OCI-LY7 (cell line): ENCODE measurements at regions not wholly inside any gene's neighbourhood (a gene's known extent, or its start where the extent isn't known, plus 50 kb on each side); places are given as distances from the start of the nearest gene placed in this dataset.

Experiments
- BruUV-seq: library from RNA; stranded (reverse); fragments of 400-500 nt; replicated peaks from 2 replicates; lab custom pipeline; 2021; lab: Mats Ljungman, UMichigan
- CTCF ChIA-PET: fragments of 300-600 bp; sonication (Branson Sonifier 250); formaldehyde crosslinking; loops from one replicate; lab custom pipeline; 2022; ENCODE audit warnings: antibody characterized with exemption; ENCODE audit not compliant: unreplicated experiment; lab: Charles Lee
- POLR2A ChIA-PET: fragments of 300-600 bp; sonication (Branson Sonifier 250); formaldehyde crosslinking; loops from one replicate; lab custom pipeline; 2022; ENCODE audit warnings: antibody characterized with exemption; lab: Charles Lee
- DNase-seq: peaks from one replicate; pipeline ENCODE4 v3.0.0-alpha.2; 2015; ENCODE audit warnings: low spot score
- H2AFZ ChIP-seq: fragments of 200-600 bp; sonication (generic), shearing (Covaris generic); 2 replicates; pipeline ENCODE4 v1.6.1; 2014; ENCODE audit warnings: mild to moderate bottlenecking, antibody characterized with exemption, low read length, moderate library complexity
- H3K27ac ChIP-seq: fragments of 200-600 bp; sonication (generic); 2 replicates; pipeline ENCODE4 v1.5.1; 2014; ENCODE audit warnings: mixed run types, low read depth, mild to moderate bottlenecking, moderate library complexity, low read length, inconsistent platforms; ENCODE audit not compliant: poor library complexity, severe bottlenecking
- H3K36me3 ChIP-seq: fragments of 200-600 bp; sonication (generic); 2 replicates; pipeline ENCODE4 v1.6.1; 2014; ENCODE audit warnings: mild to moderate bottlenecking, antibody characterized with exemption, low read length, moderate library complexity, mixed read lengths; ENCODE audit not compliant: insufficient read depth
- H3K4me1 ChIP-seq: fragments of 200-600 bp; sonication (generic); 2 replicates; pipeline ENCODE4 v1.5.1; 2014; ENCODE audit warnings: mild to moderate bottlenecking, low read length; ENCODE audit not compliant: insufficient read depth, poor library complexity, severe bottlenecking
- H3K4me2 ChIP-seq: fragments of 200-600 bp; sonication (generic); 2 replicates; pipeline ENCODE4 v1.6.1; 2014; ENCODE audit warnings: mild to moderate bottlenecking, low read length
- H3K4me3 ChIP-seq: fragments of 200-600 bp; sonication (generic); 2 replicates; pipeline ENCODE4 v1.5.1; 2014; ENCODE audit warnings: mild to moderate bottlenecking, low read depth, low read length; ENCODE audit not compliant: poor library complexity, severe bottlenecking
- H3K79me2 ChIP-seq: fragments of 200-600 bp; sonication (generic); 2 replicates; pipeline ENCODE4 v1.6.1; 2016; ENCODE audit warnings: low read depth, mild to moderate bottlenecking, low read length, moderate library complexity, mixed read lengths; ENCODE audit not compliant: insufficient read depth
- H3K9me2 ChIP-seq: fragments of 200-600 bp; sonication (generic); 2 replicates; pipeline ENCODE4 v1.6.1; 2016; ENCODE audit warnings: mild to moderate bottlenecking, low read length, mixed read lengths; ENCODE audit not compliant: insufficient read depth
- H3K9me3 ChIP-seq: fragments of 200-600 bp; sonication (generic); 2 replicates; pipeline ENCODE4 v1.6.1; 2014; ENCODE audit warnings: mild to moderate bottlenecking, mixed run types, low read length, mixed read lengths
- H4K20me1 ChIP-seq: fragments of 200-600 bp; sonication (generic); 2 replicates; pipeline ENCODE4 v1.6.1; 2014; ENCODE audit warnings: mild to moderate bottlenecking, antibody characterized with exemption, low read length, moderate library complexity, mixed read lengths; ENCODE audit not compliant: insufficient read depth
- CTCF ChIP-seq: fragments of 200-600 bp; sonication (generic); conservative IDR thresholded peaks from 2 replicates; pipeline ENCODE4 v1.5.1; 2014; ENCODE audit warnings: mild to moderate bottlenecking, antibody characterized with exemption, low read length, moderate library complexity, mixed read lengths
- EZH2phosphoT487 ChIP-seq: fragments of 200-600 bp; sonication (generic); IDR thresholded peaks from 2 replicates; pipeline ENCODE4 v1.6.1; 2018; ENCODE audit warnings: low read depth, borderline replicate concordance, mild to moderate bottlenecking, mixed run types, antibody characterized with exemption, low read length, moderate library complexity, mixed read lengths
- intact Hi-C: fragments of 100-400 bp; cut with micrococcal nuclease; formaldehyde crosslinking; loops from one replicate; pipeline ENCODE4 v1.10.0; 2022; ENCODE audit not compliant: unreplicated experiment

GRCh38 chr9:131799177-131799823 lies 59.4 kb upstream of the RAPGEF1 start:
- Histone ChIP-seq H3K4me1 (no peaks in the 10 kb centered on the region), H3K36me3 (no peaks in the 10 kb centered on the region), H4K20me1 (no peaks in the 10 kb centered on the region; the same call in 1 of the 2 replicates), H3K4me2 (no peak overlapping the region), H3K27ac (no peak overlapping the region), H3K79me2 (no peaks in the 10 kb centered on the region), H3K4me3 (no peak overlapping the region), H2AFZ (no peak overlapping the region), H3K9me2 (no peaks in the 10 kb centered on the region), H3K9me3 (no peaks in the 10 kb centered on the region)
- BruUV-seq: no TSS peak
- CTCF ChIA-PET: no interaction called here
- intact Hi-C loops: no loop called here
- peak; percentile 46 for DNase-seq
- POLR2A ChIA-PET: no interaction called here
- no peak for TF ChIP-seq EZH2phosphoT487
- TF ChIP-seq CTCF: no peak

GRCh38 chr9:131798246-131798645 lies 58.4 kb upstream of the RAPGEF1 start:
- no peak for TF ChIP-seq EZH2phosphoT487
- TF ChIP-seq CTCF: no peak
- Histone ChIP-seq H3K79me2 (no peaks in the 10 kb centered on the region), H3K9me2 (no peaks in the 10 kb centered on the region), H3K4me2 (no peak overlapping the region), H3K4me1 (no peaks in the 10 kb centered on the region), H4K20me1 (no peaks in the 10 kb centered on the region), H3K9me3 (no peaks in the 10 kb centered on the region), H2AFZ (no peak overlapping the region), H3K4me3 (no peak overlapping the region), H3K27ac (no peak overlapping the region), H3K36me3 (no peaks in the 10 kb centered on the region)
- no peak for DNase-seq
- intact Hi-C loops: no loop called here
- POLR2A ChIA-PET: no interaction called here
- CTCF ChIA-PET: no interaction called here
- no TSS peak for BruUV-seq

GRCh38 chr9:131794393-131794792 lies 54.5 kb upstream of the RAPGEF1 start:
- intact Hi-C loops: no loop called here
- ChIA-PET POLR2A (no interaction called here), CTCF (no interaction called here)
- Histone ChIP-seq H3K9me3 (no peaks in the 10 kb centered on the region), H3K4me3 (no peak overlapping the region), H2AFZ (no peak overlapping the region), H3K4me1 (no peaks in the 10 kb centered on the region), H3K9me2 (no peaks in the 10 kb centered on the region), H3K4me2 (no peak overlapping the region), H4K20me1 (no peaks in the 10 kb centered on the region), H3K27ac (no peak overlapping the region), H3K79me2 (no peaks in the 10 kb centered on the region), H3K36me3 (no peaks in the 10 kb centered on the region)
- BruUV-seq: no TSS peak
- TF ChIP-seq CTCF (no peak), EZH2phosphoT487 (no peak)
- DNase-seq: no peak
